ENCODE measurements at regions not wholly inside any gene's neighbourhood (a gene's known extent, or its start where the extent isn't known, plus 50 kb on each side); places are given as distances from the start of the nearest gene placed in this dataset.

DNA sequence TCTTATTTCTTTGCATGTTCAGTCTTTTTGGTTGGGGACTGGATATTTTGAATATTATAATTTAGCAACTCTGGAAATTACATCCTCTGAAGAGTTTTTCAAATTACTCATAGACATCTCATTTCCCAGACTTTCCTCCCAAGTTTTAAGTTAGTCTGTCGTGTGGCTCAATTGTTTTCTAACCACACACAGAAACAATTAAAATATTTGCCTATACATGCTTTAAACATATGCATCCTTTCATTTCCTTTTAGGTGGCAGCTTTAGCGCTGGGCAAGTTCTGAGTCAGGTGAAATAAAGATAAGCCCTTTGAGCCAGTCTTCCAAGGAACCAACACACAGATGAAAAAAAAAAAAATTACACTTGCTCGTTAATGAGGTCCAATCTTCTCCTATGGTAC, 307.0 kb upstream of the SPOCK3 start:
- Histone ChIP-seq H3K4me1 (no peaks in the 10 kb centered on the region), H3K36me3 (ENCODE audit: control insufficient read depth, insufficient read depth, low read length) (no peaks in the 10 kb centered on the region), H3K9me3 (no peaks in the 10 kb centered on the region), H3K27me3 (replicated peaks; ENCODE audit: control insufficient read depth, insufficient read depth, low read length) (no peaks in the 10 kb centered on the region), H3K4me3 (ENCODE audit: low read depth, low read length) (no peak overlapping the region)
- no peak overlapping the region for H3K27ac Mint-ChIP-seq (ENCODE audit: unreplicated experiment)
- no peak for TF ChIP-seq CTCF (IDR thresholded peaks at IDR 0.05; ENCODE audit: insufficient read depth in 1 of 2, low read depth in 1 of 2, low read length in 1 of 2, severe bottlenecking in 1 of 2, unreplicated experiment in 1 of 2)
- intact Hi-C loops (cut with micrococcal nuclease; ENCODE audit: unreplicated experiment), result no loop called here
- DNase-seq, result no peak
- no TSS peak for BruUV-seq (replicated peaks)
- no peak overlapping the region for H3K4me3 Mint-ChIP-seq (ENCODE audit: unreplicated experiment)
- POLR2A ChIA-PET, result no interaction called here
- no peaks in the 10 kb centered on the region for H3K27me3 Mint-ChIP-seq (ENCODE audit: insufficient read depth, unreplicated experiment)
- H3K4me1 Mint-ChIP-seq (ENCODE audit: low read depth, unreplicated experiment), result no peaks in the 10 kb centered on the region
- CTCF ChIA-PET, result no interaction called here
- H3K9me3 Mint-ChIP-seq (ENCODE audit: unreplicated experiment), result peaks cover 8% of the 10 kb centered on the region
- no peaks in the 10 kb centered on the region for H3K36me3 Mint-ChIP-seq (ENCODE audit: insufficient read depth, unreplicated experiment)

DNA sequence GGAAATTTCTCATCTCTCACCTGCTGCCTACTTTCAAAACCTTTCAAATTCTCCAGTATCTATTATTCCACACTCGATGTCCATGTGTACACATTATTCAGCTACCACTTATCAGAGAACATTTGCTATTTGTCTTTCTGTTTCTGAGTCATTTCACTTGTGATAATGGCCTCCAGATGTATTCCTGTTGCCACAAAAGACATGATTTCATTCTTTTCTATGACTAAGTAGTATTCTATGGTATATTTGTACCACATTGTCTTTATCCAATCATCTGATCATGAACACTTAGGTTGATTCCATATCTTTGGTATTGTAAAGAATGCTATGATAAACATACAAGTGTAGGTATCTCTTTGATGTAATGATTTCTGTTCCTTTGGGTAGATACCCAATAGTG, 310.1 kb upstream of the SPOCK3 start:
- no peaks in the 10 kb centered on the region for H3K4me1 ChIP-seq
- no peak overlapping the region for H3K27ac Mint-ChIP-seq (ENCODE audit: unreplicated experiment)
- BruUV-seq (replicated peaks), result no TSS peak
- TF ChIP-seq CTCF (IDR thresholded peaks at IDR 0.05; ENCODE audit: insufficient read depth in 1 of 2, low read depth in 1 of 2, low read length in 1 of 2, severe bottlenecking in 1 of 2, unreplicated experiment in 1 of 2), result no peak
- H3K4me1 Mint-ChIP-seq (ENCODE audit: low read depth, unreplicated experiment), result no peaks in the 10 kb centered on the region
- H3K27me3 Mint-ChIP-seq (ENCODE audit: insufficient read depth, unreplicated experiment), result no peaks in the 10 kb centered on the region
- H3K4me3 ChIP-seq (ENCODE audit: low read depth, low read length), result no peak overlapping the region
- no peak overlapping the region for H3K4me3 Mint-ChIP-seq (ENCODE audit: unreplicated experiment)
- peaks cover 9% of the 10 kb centered on the region for H3K9me3 Mint-ChIP-seq (ENCODE audit: unreplicated experiment)
- intact Hi-C loops (cut with micrococcal nuclease; ENCODE audit: unreplicated experiment), result no loop called here
- H3K36me3 Mint-ChIP-seq (ENCODE audit: insufficient read depth, unreplicated experiment), result no peaks in the 10 kb centered on the region
- no peak for DNase-seq
- H3K9me3 ChIP-seq, result no peaks in the 10 kb centered on the region
- ChIA-PET POLR2A (no interaction called here), CTCF (no interaction called here)
- H3K36me3 ChIP-seq (ENCODE audit: control insufficient read depth, insufficient read depth, low read length), result no peaks in the 10 kb centered on the region
- no peaks in the 10 kb centered on the region for H3K27me3 ChIP-seq (replicated peaks; ENCODE audit: control insufficient read depth, insufficient read depth, low read length)

DNA sequence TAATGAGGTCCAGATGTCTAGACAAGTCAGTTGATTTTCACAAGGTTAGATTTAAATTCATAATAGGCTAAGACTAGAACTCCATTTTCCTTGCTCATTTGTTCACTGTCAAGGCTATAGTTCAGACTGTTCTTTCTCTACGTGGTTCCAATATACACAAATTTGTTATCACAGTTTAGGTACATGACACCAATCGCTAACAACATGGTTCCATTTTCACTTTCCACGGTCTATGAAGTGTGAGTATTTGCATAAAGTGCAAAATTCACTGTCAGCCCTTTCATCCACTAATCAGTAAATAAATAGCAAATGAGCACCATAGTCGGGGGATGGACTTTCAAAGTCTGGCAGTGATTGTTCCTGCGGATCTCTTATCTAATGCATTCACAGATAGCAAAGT, 315.7 kb upstream of the SPOCK3 start:
- peaks cover 4% of the 10 kb centered on the region for H3K4me1 Mint-ChIP-seq (ENCODE audit: low read depth, unreplicated experiment)
- Histone ChIP-seq H3K4me3 (ENCODE audit: low read depth, low read length) (no peak overlapping the region), H3K27me3 (replicated peaks; ENCODE audit: control insufficient read depth, insufficient read depth, low read length) (no peaks in the 10 kb centered on the region), H3K9me3 (no peaks in the 10 kb centered on the region), H3K36me3 (ENCODE audit: control insufficient read depth, insufficient read depth, low read length) (no peaks in the 10 kb centered on the region), H3K4me1 (no peaks in the 10 kb centered on the region)
- ChIA-PET CTCF (no interaction called here), POLR2A (no interaction called here)
- peaks cover 21% of the 10 kb centered on the region for H3K9me3 Mint-ChIP-seq (ENCODE audit: unreplicated experiment)
- intact Hi-C loops (cut with micrococcal nuclease; ENCODE audit: unreplicated experiment), result no loop called here
- H3K36me3 Mint-ChIP-seq (ENCODE audit: insufficient read depth, unreplicated experiment), result no peaks in the 10 kb centered on the region
- BruUV-seq (replicated peaks), result no TSS peak
- no peak for TF ChIP-seq CTCF (IDR thresholded peaks at IDR 0.05; ENCODE audit: insufficient read depth in 1 of 2, low read depth in 1 of 2, low read length in 1 of 2, severe bottlenecking in 1 of 2, unreplicated experiment in 1 of 2)
- no peaks in the 10 kb centered on the region for H3K27me3 Mint-ChIP-seq (ENCODE audit: insufficient read depth, unreplicated experiment)
- no peak for DNase-seq
- H3K27ac Mint-ChIP-seq (ENCODE audit: unreplicated experiment), result no peak overlapping the region
- no peak overlapping the region for H3K4me3 Mint-ChIP-seq (ENCODE audit: unreplicated experiment)

Data from Caco-2 (cell line).